CD4-positive, alpha-beta T cell treated with Interleukin-12 subunit alpha and Interleukin-12 subunit beta, for 1 hour (primary cell): ENCODE measurements at regions not wholly inside any gene's neighbourhood (a gene's known extent, or its start where the extent isn't known, plus 50 kb on each side); places are given as distances from the start of the nearest gene placed in this dataset.

Experiments used
- DNase-seq: peaks from one replicate; pipeline ENCODE4 v3.0.0-alpha.2; 2020

GRCh38 chr10:29037348-29038113, 251.3 kb upstream of the LYZL1 start:
- no peak for DNase-seq

GRCh38 chr10:29039091-29039490, 249.8 kb upstream of the LYZL1 start:
- no peak for DNase-seq

GRCh38 chr10:29039677-29040189, 249.1 kb upstream of the LYZL1 start:
- DNase-seq, result no peak

- DNase-seq, result no peak
Observed at GRCh38 chr10:29041616-29042015, 247.3 kb upstream of the LYZL1 start.

GRCh38 chr10:29048506-29048905, 240.4 kb upstream of the LYZL1 start:
- DNase-seq, result no peak

GRCh38 chr10:29050081-29050480, 238.8 kb upstream of the LYZL1 start:
- DNase-seq, result no peak

- DNase-seq, result no peak
Observed at GRCh38 chr10:29055101-29055500, 233.8 kb upstream of the LYZL1 start.

GRCh38 chr10:29056729-29057128, 232.1 kb upstream of the LYZL1 start:
- no peak for DNase-seq

- no peak for DNase-seq
Observed at GRCh38 chr10:29057822-29058331, 231.0 kb upstream of the LYZL1 start.

GRCh38 chr10:29063806-29064644, 224.8 kb upstream of the LYZL1 start:
- DNase-seq, result no peak

GRCh38 chr10:29064680-29065079, 224.2 kb upstream of the LYZL1 start:
- no peak for DNase-seq

GRCh38 chr10:29067161-29067560, 221.7 kb upstream of the LYZL1 start:
- DNase-seq, result no peak

- DNase-seq, result no peak
Observed at GRCh38 chr10:29067628-29068027, 221.2 kb upstream of the LYZL1 start.

- no peak for DNase-seq
Observed at GRCh38 chr10:29068302-29068701, 220.6 kb upstream of the LYZL1 start.

- no peak for DNase-seq
Observed at GRCh38 chr10:29068966-29069365, 219.9 kb upstream of the LYZL1 start.

GRCh38 chr10:29069941-29070340, 218.9 kb upstream of the LYZL1 start:
- no peak for DNase-seq

GRCh38 chr10:29078919-29079318, 210.0 kb upstream of the LYZL1 start:
- no peak for DNase-seq

- no peak for DNase-seq
Observed at GRCh38 chr10:29081231-29081630, 207.6 kb upstream of the LYZL1 start.

- DNase-seq, result no peak
Observed at GRCh38 chr10:29081951-29082685, 206.8 kb upstream of the LYZL1 start.

GRCh38 chr10:29083096-29083495, 205.8 kb upstream of the LYZL1 start:
- no peak for DNase-seq

GRCh38 chr10:29084681-29085307, 204.1 kb upstream of the LYZL1 start:
- no peak for DNase-seq

- no peak for DNase-seq
Observed at GRCh38 chr10:29089091-29089490, 199.8 kb upstream of the LYZL1 start.
